Esophagus squamous epithelium (tissue), 5 donors: ENCODE measurements at regions not wholly inside any gene's neighbourhood (a gene's known extent, or its start where the extent isn't known, plus 50 kb on each side); places are given as distances from the start of the nearest gene placed in this dataset.

Experiments
- DNase-seq: peaks from one replicate; lab custom pipeline; 2025; lab: John Stamatoyannopoulos, UW
- H3K27ac ChIP-seq, 4 donors: fragments of 200-600 bp; sonication (generic); one replicate each; pipeline ENCODE4 v1.5.1; 2016 to 2019; ENCODE audit warnings: mild to moderate bottlenecking in 1 of 4
- H3K27me3 ChIP-seq, 4 donors: fragments of 200-600 bp; sonication (generic); 1 replicate in 3 of 4; 2 replicates in 1 of 4; pipeline versions ENCODE4 v1.5.1 to v1.6.0; 2017 to 2021; ENCODE audit warnings: antibody characterized with exemption in 1 of 4
- H3K36me3 ChIP-seq, 3 donors: fragments of 200-600 bp; sonication (generic); one replicate each; pipeline ENCODE4 v1.5.1; 2016 to 2019
- H3K4me1 ChIP-seq, 3 donors: fragments of 200-600 bp; sonication (generic); one replicate each; pipeline ENCODE4 v1.5.1; 2017 to 2019
- H3K4me3 ChIP-seq, 4 donors: fragments of 200-600 bp; sonication (generic); 1 replicate in 3 of 4; 2 replicates in 1 of 4; pipeline ENCODE4 v1.5.1; 2016 to 2019; ENCODE audit warnings: mild to moderate bottlenecking in 2 of 4, moderate library complexity in 1 of 4
- H3K9me3 ChIP-seq, 3 donors: fragments of 200-600 bp; sonication (generic); one replicate each; pipeline ENCODE4 v1.5.1; 2016 to 2019
- CTCF ChIP-seq, 6 experiments: fragments of 450-650 bp in 4 of 6; fragments of 200-600 bp in 2 of 6; sonication (generic) in 2 of 6; IDR thresholded peaks; one replicate each; pipeline ENCODE4 v1.5.1; 2016 to 2019; ENCODE audit warnings: antibody characterized with exemption in 6 of 6, mild to moderate bottlenecking in 4 of 6, moderate library complexity in 4 of 6
- POLR2A ChIP-seq, 4 donors: fragments of 450-650 bp; IDR thresholded peaks; one replicate each; pipeline ENCODE4 v1.6.1; 2017; ENCODE audit warnings: antibody characterized with exemption in 4 of 4, mild to moderate bottlenecking in 4 of 4, moderate library complexity in 3 of 4
- WGBS, 2 donors: methylation state at CpG; one replicate each; pipeline ENCODE4 v1.1.5; 2018; 5-methylcytosine and 5-hydroxymethylcytosine counted together
- intact Hi-C: fragments of 100-400 bp; cut with DNase I; formaldehyde crosslinking; loops from one replicate; pipeline ENCODE4 v1.15.0; 2022
- donor health status: DM: yes; HTN: yes; CAD: no.

- Histone ChIP-seq H3K9me3 (peaks cover 0 to 10% (median 0%) of the 10 kb centered on the region in 3 donors), H3K27me3 (no peaks in the 10 kb centered on the region), H3K4me3 (no peak overlapping the region), H3K4me1 (no peaks in the 10 kb centered on the region), H3K36me3 (no peaks in the 10 kb centered on the region), H3K27ac (no peak overlapping the region)
- intact Hi-C loops, result no loop called here
- TF ChIP-seq POLR2A (IDR thresholded peaks at IDR 0.05) (no peak), CTCF (IDR thresholded peaks at IDR 0.05) (no peak)
- no peak for DNase-seq
- WGBS, 2 donors, result 56 to 65% methylated on average over 2 of the region's 2 CpGs
These were observed 674.1 kb downstream of the RAPGEF2 start for GRCh38 chr4:159776961-159777360.

DNA sequence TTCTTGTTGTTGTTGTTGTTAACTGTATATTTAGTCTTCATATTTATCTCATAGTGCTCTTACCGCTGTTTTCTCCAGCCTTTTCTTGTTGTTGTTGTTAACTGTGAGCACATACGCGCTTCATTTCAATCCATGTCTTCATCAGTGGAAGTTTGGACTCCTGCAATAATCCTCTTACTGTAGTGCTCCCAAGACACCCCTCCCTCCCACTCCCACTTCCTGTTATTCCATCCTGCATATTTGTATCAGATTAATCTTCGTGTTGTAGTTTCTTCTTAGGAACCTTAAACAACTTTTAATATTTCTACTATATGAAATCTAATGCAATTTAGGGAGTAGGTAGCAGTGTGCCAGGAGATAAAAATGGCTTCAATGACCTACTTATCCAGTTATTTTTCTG lies 674.8 kb downstream of the RAPGEF2 start:
- 76 to 81% methylated on average over 4 of the region's 4 CpGs for WGBS, 2 donors
- Histone ChIP-seq H3K36me3 (no peaks in the 10 kb centered on the region), H3K4me1 (no peaks in the 10 kb centered on the region), H3K27ac (no peak overlapping the region), H3K27me3 (no peaks in the 10 kb centered on the region), H3K4me3 (no peak overlapping the region), H3K9me3 (peaks cover 0 to 8% (median 0%) of the 10 kb centered on the region in 3 donors)
- TF ChIP-seq POLR2A (IDR thresholded peaks at IDR 0.05) (no peak), CTCF (IDR thresholded peaks at IDR 0.05) (no peak)
- DNase-seq, result no peak
- intact Hi-C loops, result no loop called here

GRCh38 chr4:159778298-159778697 lies 675.4 kb downstream of the RAPGEF2 start:
- no peaks in the 10 kb centered on the region for H3K36me3 ChIP-seq
- no peak for TF ChIP-seq POLR2A (IDR thresholded peaks at IDR 0.05)
- no peak for TF ChIP-seq CTCF (IDR thresholded peaks at IDR 0.05)
- intact Hi-C loops, result no loop called here
- H3K9me3 ChIP-seq, result peaks cover 0 to 2% (median 0%) of the 10 kb centered on the region in 3 donors
- no peaks in the 10 kb centered on the region for H3K27me3 ChIP-seq
- H3K4me1 ChIP-seq, result no peaks in the 10 kb centered on the region
- no peak overlapping the region for H3K27ac ChIP-seq
- no peak for DNase-seq
- no peak overlapping the region for H3K4me3 ChIP-seq

DNA sequence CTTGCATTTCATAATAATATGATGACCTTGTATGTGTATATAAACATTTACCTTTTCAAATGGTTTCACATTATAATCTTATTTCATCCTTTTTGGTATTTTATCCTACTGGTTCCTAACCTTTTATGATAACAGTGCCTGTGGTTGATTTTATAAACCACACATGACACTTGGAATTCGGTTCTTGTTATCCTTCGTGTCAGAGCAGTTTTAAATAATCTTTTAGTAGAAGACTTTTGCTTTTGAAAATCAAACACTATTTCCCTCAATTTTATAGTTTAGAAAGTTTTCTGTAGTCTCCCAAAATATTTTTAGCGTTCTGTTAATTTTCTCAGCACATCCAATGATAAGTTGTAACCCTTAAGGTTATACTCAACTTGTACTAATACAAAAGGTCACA lies 676.8 kb downstream of the RAPGEF2 start:
- WGBS, 2 donors, result 64 to 71% methylated on average over 3 of the region's 3 CpGs
- DNase-seq, result no peak
- Histone ChIP-seq H3K4me3 (no peak overlapping the region), H3K4me1 (no peaks in the 10 kb centered on the region), H3K9me3 (no peaks in the 10 kb centered on the region), H3K36me3 (no peaks in the 10 kb centered on the region), H3K27me3 (no peaks in the 10 kb centered on the region), H3K27ac (no peak overlapping the region)
- intact Hi-C loops, result no loop called here
- TF ChIP-seq CTCF (IDR thresholded peaks at IDR 0.05) (no peak), POLR2A (IDR thresholded peaks at IDR 0.05) (no peak)

GRCh38 chr4:159780196-159780922 lies 677.5 kb downstream of the RAPGEF2 start:
- TF ChIP-seq POLR2A (IDR thresholded peaks at IDR 0.05) (no peak), CTCF (IDR thresholded peaks at IDR 0.05) (no peak)
- no peaks in the 10 kb centered on the region for H3K9me3 ChIP-seq
- H3K27me3 ChIP-seq, result no peaks in the 10 kb centered on the region
- no peak overlapping the region for H3K4me3 ChIP-seq
- H3K4me1 ChIP-seq, result no peaks in the 10 kb centered on the region
- WGBS, 2 donors, result 67 to 79% methylated on average over 2 of the region's 2 CpGs
- no peak for DNase-seq
- intact Hi-C loops, result no loop called here
- H3K27ac ChIP-seq, result no peak overlapping the region
- no peaks in the 10 kb centered on the region for H3K36me3 ChIP-seq
